ENCODE measurements at regions not wholly inside any gene's neighbourhood (a gene's known extent, or its start where the extent isn't known, plus 50 kb on each side); places are given as distances from the start of the nearest gene placed in this dataset.

- no TSS peak for BruUV-seq (replicated peaks)
- DNase-seq (ENCODE audit: low read depth, low spot score) (no peak), FAIRE-seq (no peak), ATAC-seq (no peak)
- no peak overlapping the region for H3K27ac ChIP-seq (ENCODE audit: control insufficient read depth, insufficient read depth)
- no peaks in the 10 kb centered on the region for H4K20me1 ChIP-seq (ENCODE audit: control insufficient read depth, insufficient read depth)
- no peak overlapping the region for H3K9ac ChIP-seq (ENCODE audit: control insufficient read depth, insufficient read depth, low read length)
- H3K9me3 ChIP-seq (replicated peaks; ENCODE audit: control insufficient read depth, insufficient read depth, low read length): no peaks in the 10 kb centered on the region
- in situ Hi-C loops (cut with MboI): no loop called here
- ChIA-PET CTCF (no interaction called here), POLR2A (no interaction called here), SMC1A (ENCODE audit: uncharacterized antibody, unreplicated experiment) (no interaction called here), RAD21 (ENCODE audit: unreplicated experiment) (no interaction called here)
- no peak overlapping the region for H3K4me3 ChIP-seq
- no peak overlapping the region for H2AFZ ChIP-seq (ENCODE audit: control insufficient read depth, low read depth, low read length)
- no peak overlapping the region for H3K4me2 ChIP-seq (ENCODE audit: control insufficient read depth, insufficient read depth)
- H3K27me3 ChIP-seq (replicated peaks in 1 of 2; ENCODE audit: control insufficient read depth in 2 of 2, insufficient read depth in 2 of 2, low read length in 1 of 2): no peaks in the 10 kb centered on the region
- intact Hi-C loops (cut with micrococcal nuclease; ENCODE audit: unreplicated experiment): no loop called here
- H3K4me1 ChIP-seq (ENCODE audit: control insufficient read depth, insufficient read depth, low read length): no peaks in the 10 kb centered on the region
- H3K79me2 ChIP-seq (ENCODE audit: control insufficient read depth, insufficient read depth, low read length): no peaks in the 10 kb centered on the region
- TF ChIP-seq KAT2A (conservative IDR thresholded peaks at IDR 0.05; ENCODE audit: control insufficient read depth, low read depth, low read length): no peak
- no peak for TF ChIP-seq POLR2AphosphoS2 (IDR thresholded peaks at IDR 0.05; ENCODE audit: low read depth, low read length)
- no peak for TF ChIP-seq RAD21 (IDR thresholded peaks at IDR 0.05; ENCODE audit: insufficient read depth, low read depth, low read length)
- TF ChIP-seq, protein P1, sequence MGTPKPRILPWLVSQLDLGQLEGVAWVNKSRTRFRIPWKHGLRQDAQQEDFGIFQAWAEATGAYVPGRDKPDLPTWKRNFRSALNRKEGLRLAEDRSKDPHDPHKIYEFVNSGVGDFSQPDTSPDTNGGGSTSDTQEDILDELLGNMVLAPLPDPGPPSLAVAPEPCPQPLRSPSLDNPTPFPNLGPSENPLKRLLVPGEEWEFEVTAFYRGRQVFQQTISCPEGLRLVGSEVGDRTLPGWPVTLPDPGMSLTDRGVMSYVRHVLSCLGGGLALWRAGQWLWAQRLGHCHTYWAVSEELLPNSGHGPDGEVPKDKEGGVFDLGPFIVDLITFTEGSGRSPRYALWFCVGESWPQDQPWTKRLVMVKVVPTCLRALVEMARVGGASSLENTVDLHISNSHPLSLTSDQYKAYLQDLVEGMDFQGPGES (IDR thresholded peaks at IDR 0.05): no peak
- TF ChIP-seq HCFC1 (IDR thresholded peaks at IDR 0.05; ENCODE audit: low read length): no peak
- no peak for TF ChIP-seq RCOR1 (conservative IDR thresholded peaks at IDR 0.05; ENCODE audit: low read depth, low read length)
- no peak for TF ChIP-seq SKIL (IDR thresholded peaks at IDR 0.05; ENCODE audit: low read depth, poor library complexity, severe bottlenecking)
- no peak for TF ChIP-seq ZNF207 (IDR thresholded peaks at IDR 0.05; ENCODE audit: borderline replicate concordance)
- no peak for TF ChIP-seq RUNX3 (IDR thresholded peaks at IDR 0.05; ENCODE audit: low read length)
- TF ChIP-seq, protein P2, sequence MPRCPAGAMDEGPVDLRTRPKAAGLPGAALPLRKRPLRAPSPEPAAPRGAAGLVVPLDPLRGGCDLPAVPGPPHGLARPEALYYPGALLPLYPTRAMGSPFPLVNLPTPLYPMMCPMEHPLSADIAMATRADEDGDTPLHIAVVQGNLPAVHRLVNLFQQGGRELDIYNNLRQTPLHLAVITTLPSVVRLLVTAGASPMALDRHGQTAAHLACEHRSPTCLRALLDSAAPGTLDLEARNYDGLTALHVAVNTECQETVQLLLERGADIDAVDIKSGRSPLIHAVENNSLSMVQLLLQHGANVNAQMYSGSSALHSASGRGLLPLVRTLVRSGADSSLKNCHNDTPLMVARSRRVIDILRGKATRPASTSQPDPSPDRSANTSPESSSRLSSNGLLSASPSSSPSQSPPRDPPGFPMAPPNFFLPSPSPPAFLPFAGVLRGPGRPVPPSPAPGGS (IDR thresholded peaks at IDR 0.05; ENCODE audit: borderline replicate concordance, insufficient read depth, low read depth, low read length, poor library complexity, severe bottlenecking): no peak
- no peak for TF ChIP-seq ZNF24 (IDR thresholded peaks at IDR 0.05)
- H3K36me3 ChIP-seq (ENCODE audit: control insufficient read depth in 2 of 2, insufficient read depth in 2 of 2, low read length in 1 of 2): no peaks in the 10 kb centered on the region
Measured at GRCh38 chr5:67447732-67448131, 251.1 kb upstream of the CD180 start.
